K562 (cell line): ENCODE measurements at regions not wholly inside any gene's neighbourhood (a gene's known extent, or its start where the extent isn't known, plus 50 kb on each side); places are given as distances from the start of the nearest gene placed in this dataset.

Experiments used
- ATAC-seq: fragments of 200-7000 bp; cut with Tn5 transposase; 3 replicates; pipeline ENCODE4 v1.9.1; 2020; ENCODE audit warnings: moderate library complexity
- BruUV-seq: library from RNA; stranded (reverse); fragments of 400-500 nt; replicated peaks from 2 replicates; lab custom pipeline; 2021; lab: Mats Ljungman, UMichigan
- CTCF ChIA-PET: fragments of 300-600 bp; formaldehyde crosslinking; extraction: SDS; loops from one replicate; lab custom pipeline; 2021; ENCODE audit warnings: low intra/inter-chr PET ratio; lab: Yijun Ruan, JAX
- POLR2A ChIA-PET: fragments of 300-600, 350-650 bp; sonication (Branson Sonifier 250); formaldehyde crosslinking; extraction: SDS; loops from one replicate; lab custom pipeline; 2021; ENCODE audit warnings: antibody characterized with exemption, inconsistent platforms; lab: Yijun Ruan, JAX
- DNase-seq, 4 experiments: peaks; one replicate each; pipeline versions ENCODE4 v3.0.0 to v3.0.0-alpha.2; 2011 to 2018; ENCODE audit warnings: low spot score in 3 of 4, mixed read lengths in 3 of 4; ENCODE audit errors: extremely low read depth in 1 of 4
- FAIRE-seq: peaks from 2 replicates; lab custom pipeline; 2011; peaks lifted over from hg19 to GRCh38; lab: Jason Lieb, UNC
- H2AFZ ChIP-seq: 2 replicates; pipeline ENCODE4 v1.6.0; 2011; ENCODE audit warnings: low read depth, low read length, control low read depth, inconsistent platforms
- H3K27ac ChIP-seq: fragments of 200-600 bp; 3 replicates; pipeline ENCODE4 v1.8.0; 2011; ENCODE audit warnings: low read depth, mild to moderate bottlenecking, control low read depth, inconsistent platforms, low read length, moderate library complexity, mixed read lengths; ENCODE audit errors: extremely low read depth
- H3K27me3 ChIP-seq, 2 experiments: fragments of 300-600 bp in 1 of 2; 2 replicates in 1 of 2; 3 replicates in 1 of 2; pipeline versions ENCODE4 v1.6.0 to v1.8.0; 2011; ENCODE audit warnings: inconsistent platforms in 2 of 2, low read length in 2 of 2, mild to moderate bottlenecking in 1 of 2, mixed read lengths in 1 of 2, moderate library complexity in 1 of 2; ENCODE audit not compliant: control insufficient read depth in 2 of 2, insufficient read depth in 2 of 2
- H3K36me3 ChIP-seq: fragments of 300-600 bp; 3 replicates; pipeline ENCODE4 v1.8.0; 2011; ENCODE audit warnings: mild to moderate bottlenecking, low read length, inconsistent platforms; ENCODE audit not compliant: control insufficient read depth, insufficient read depth
- H3K4me1 ChIP-seq, 2 experiments: fragments of 200-600 bp in 1 of 2; replicated peaks in 1 of 2; 2 replicates in 1 of 2; 3 replicates in 1 of 2; pipeline versions ENCODE4 v1.5.1 to v1.8.0; 2011; ENCODE audit warnings: inconsistent platforms in 2 of 2, low read length in 2 of 2, mild to moderate bottlenecking in 1 of 2, mixed read lengths in 1 of 2, moderate library complexity in 1 of 2; ENCODE audit not compliant: control insufficient read depth in 2 of 2, insufficient read depth in 2 of 2
- H3K4me2 ChIP-seq: 2 replicates; pipeline ENCODE4 v1.6.1; 2011; ENCODE audit warnings: low read length, control low read depth, inconsistent platforms, mixed read lengths; ENCODE audit not compliant: insufficient read depth
- H3K4me3 ChIP-seq: fragments of 200-600 bp; sonication (generic), shearing (Covaris generic); 2 replicates; pipeline ENCODE4 v1.5.1; 2016; ENCODE audit warnings: control low read depth, inconsistent platforms
- H3K79me2 ChIP-seq: fragments of 200-600 bp; 3 replicates; pipeline ENCODE4 v1.8.0; 2011; ENCODE audit warnings: low read length, inconsistent platforms; ENCODE audit not compliant: control insufficient read depth, insufficient read depth
- H3K9ac ChIP-seq, 2 experiments: 2 replicates each; pipeline versions ENCODE4 v1.6.0 to v1.6.1; 2011; ENCODE audit warnings: low read depth in 2 of 2, low read length in 2 of 2, control low read depth in 1 of 2, inconsistent platforms in 1 of 2, mild to moderate bottlenecking in 1 of 2, mixed read lengths in 1 of 2; ENCODE audit not compliant: insufficient read depth in 1 of 2
- H3K9me1 ChIP-seq: one replicate; pipeline ENCODE4 v1.6.0; 2011; ENCODE audit warnings: inconsistent platforms, mild to moderate bottlenecking, low read length, moderate library complexity; ENCODE audit not compliant: control insufficient read depth, insufficient read depth
- H3K9me3 ChIP-seq: replicated peaks from 2 replicates; pipeline ENCODE4 v1.5.1; 2011; ENCODE audit warnings: low read depth, low read length, inconsistent platforms; ENCODE audit not compliant: control insufficient read depth, insufficient read depth
- H4K20me1 ChIP-seq: replicated peaks from 2 replicates; pipeline ENCODE4 v1.6.1; 2011; ENCODE audit warnings: low read length, inconsistent platforms, mixed read lengths; ENCODE audit not compliant: control insufficient read depth, insufficient read depth
- C11orf30 ChIP-seq: fragments of 450-650 bp; IDR thresholded peaks from 2 replicates; pipeline ENCODE4 v1.6.1; 2016; ENCODE audit warnings: low read depth, mild to moderate bottlenecking
- DACH1 ChIP-seq: fragments of 450-650 bp; IDR thresholded peaks from 2 replicates; pipeline ENCODE4 v1.6.1; 2018; ENCODE audit not compliant: partially characterized antibody
- NEUROD1 ChIP-seq: fragments of 150-350 bp; IDR thresholded peaks from 2 replicates; pipeline ENCODE4 v1.6.1; 2014; ENCODE audit warnings: borderline replicate concordance, low read length, low read depth; ENCODE audit not compliant: partially characterized antibody
- NFATC3 ChIP-seq: fragments of 450-650 bp; IDR thresholded peaks from 2 replicates; pipeline ENCODE4 v1.6.1; 2017; ENCODE audit warnings: mild to moderate bottlenecking
- RBFOX2 ChIP-seq: fragments of 200-400 bp; formaldehyde crosslinking; IDR thresholded peaks from 2 replicates; pipeline ENCODE4 v1.6.1; 2017; ENCODE audit warnings: low read depth, mild to moderate bottlenecking, low read length, moderate library complexity
- SP1 ChIP-seq: sonication (generic); formaldehyde crosslinking; IDR thresholded peaks from 2 replicates; pipeline ENCODE4 v1.8.1; 2022; ENCODE audit warnings: mild to moderate bottlenecking, missing genetic modification reagents
- SPI1 ChIP-seq: IDR thresholded peaks from 2 replicates; pipeline ENCODE4 v1.6.1; 2011; ENCODE audit warnings: low read depth, low read length, control low read depth, borderline replicate concordance
- TRIM24 ChIP-seq, 2 experiments: fragments of 450-650 bp; IDR thresholded peaks; 2 replicates each; pipeline ENCODE4 v1.6.1; 2016
- ZBTB17 ChIP-seq: fragments of 450-650 bp; formaldehyde crosslinking; IDR thresholded peaks from 2 replicates; pipeline ENCODE4 v1.4.0; 2020; ENCODE audit warnings: mild to moderate bottlenecking
- ZBTB9 ChIP-seq: fragments of 450-650 bp; formaldehyde crosslinking; IDR thresholded peaks from 2 replicates; pipeline ENCODE4 v1.4.0; 2020; ENCODE audit warnings: mild to moderate bottlenecking, moderate library complexity
- ZNF584 ChIP-seq: fragments of 200-800 bp; sonication (Bioruptor generic); IDR thresholded peaks from 2 replicates; pipeline ENCODE4 v1.6.1; 2016; ENCODE audit warnings: low read depth, mild to moderate bottlenecking, missing genetic modification characterization, missing compliant biosample characterization
- WGBS: fragments of 100-300 bp; shearing (Covaris generic); methylation state at CpG from one replicate; pipeline ENCODE4 v1.1.6; 2016; ENCODE audit warnings: low coverage, mixed read lengths; ENCODE audit not compliant: insufficient coverage; ENCODE audit errors: missing lambda C conversion rate; 5-methylcytosine and 5-hydroxymethylcytosine counted together
- in situ Hi-C: fragments of 300-500 bp; cut with MboI; formaldehyde crosslinking; loops from 4 replicates; pipeline ENCODE4 v1.15.0; 2018; ENCODE audit warnings: inconsistent platforms, mixed read lengths
- intact Hi-C: fragments of 100-400 bp; cut with micrococcal nuclease; formaldehyde crosslinking; loops from 2 replicates; pipeline ENCODE4 v1.14.2; 2022

- Histone ChIP-seq H3K9ac (no peak overlapping the region), H3K36me3 (no peaks in the 10 kb centered on the region), H2AFZ (no peak overlapping the region), H3K4me3 (no peak overlapping the region), H3K9me3 (no peaks in the 10 kb centered on the region), H4K20me1 (no peaks in the 10 kb centered on the region), H3K27ac (no peak overlapping the region), H3K4me2 (no peak overlapping the region), H3K27me3 (peaks cover 2 to 3% of the 10 kb centered on the region in 2 experiments; a peak in 2 of 5 replicates), H3K4me1 (no peaks in the 10 kb centered on the region)
- DNase-seq, result no peak
- intact Hi-C loops (no loop called here), in situ Hi-C loops (no loop called here)
- ChIA-PET POLR2A (interaction anchor here (0.6 kb wide), 1 partner anchor 21 kb away, joined by 3 read pairs; no protein-coding TSS in a partner anchor), CTCF (no interaction called here)
- BruUV-seq, result no TSS peak
- no peak for FAIRE-seq
- WGBS, result 1% methylated on average over 5 of the region's 5 CpGs
- no peak for ATAC-seq
- no peak for TF ChIP-seq ZBTB17 (CRISPR knock-in tag)
- TF ChIP-seq NEUROD1, result no peak
- no peak for TF ChIP-seq NFATC3
- no peak for TF ChIP-seq SPI1
- TF ChIP-seq RBFOX2, result no peak
- TF ChIP-seq ZNF584 (CRISPR knock-in tag), result no peak
- TF ChIP-seq DACH1, result no peak
- TF ChIP-seq ZBTB9 (CRISPR knock-in tag), result no peak
- TF ChIP-seq C11orf30, result no peak
- TF ChIP-seq SP1 (CRISPR knock-in tag), result no peak
- TF ChIP-seq TRIM24 (IDR thresholded peaks at IDR 0.05), result no peak
- TF ChIP-seq, all 486 proteins: peak for 0
- no peaks in the 10 kb centered on the region for H3K79me2 ChIP-seq
- no peaks in the 10 kb centered on the region for H3K9me1 ChIP-seq
Measured at GRCh38 chr15:59817834-59818233, 128.7 kb upstream of the BNIP2 start.
